NB4 (cell line): ENCODE measurements at regions not wholly inside any gene's neighbourhood (a gene's known extent, or its start where the extent isn't known, plus 50 kb on each side); places are given as distances from the start of the nearest gene placed in this dataset.
"Not testable (repeated sequence)": the region's sequence is repeated elsewhere in the genome, so short reads cannot be mapped to it uniquely, and the experiment has no call there.

Source experiments
- DNase-seq: peaks from one replicate; pipeline ENCODE4 v3.0.0; 2010; ENCODE audit warnings: low read depth
- H3K4me3 ChIP-seq: one replicate; pipeline ENCODE4 v1.5.1; 2011; ENCODE audit warnings: mild to moderate bottlenecking, low read depth, low read length, moderate library complexity
- CTCF ChIP-seq: IDR thresholded peaks from one replicate; pipeline ENCODE4 v1.5.1; 2012; ENCODE audit warnings: low read depth, low read length
- MAX ChIP-seq: IDR thresholded peaks from 2 replicates; pipeline ENCODE4 v1.6.1; 2011; ENCODE audit warnings: low read depth, low read length
- MYC ChIP-seq: IDR thresholded peaks from 2 replicates; pipeline ENCODE4 v1.6.1; 2011; ENCODE audit warnings: low read depth, low read length
- POLR2A ChIP-seq: IDR thresholded peaks from 2 replicates; pipeline ENCODE4 v1.6.1; 2011; ENCODE audit warnings: mild to moderate bottlenecking; ENCODE audit not compliant: insufficient read length; ENCODE audit errors: extremely low read depth

GRCh38 chr9:134570711-134571325, 70.8 kb upstream of the COL5A1 start:
- H3K4me3 ChIP-seq, result no peak overlapping the region
- TF ChIP-seq MYC (no peak), CTCF (no peak), MAX (no peak), POLR2A (no peak)
- peak; percentile 58 for DNase-seq

GRCh38 chr9:134571326-134571931, 70.2 kb upstream of the COL5A1 start:
- no peak for DNase-seq
- TF ChIP-seq POLR2A, result no peak
- H3K4me3 ChIP-seq, result no peak overlapping the region

- H3K4me3 ChIP-seq, result no peak overlapping the region
- peak; percentile 54 for DNase-seq
- TF ChIP-seq MYC (no peak), CTCF (no peak), MAX (no peak), POLR2A (no peak)
Observed at GRCh38 chr9:134571946-134572917, 69.4 kb upstream of the COL5A1 start.

GRCh38 chr9:134574686-134575085, 66.9 kb upstream of the COL5A1 start:
- DNase-seq, H3K4me3 ChIP-seq: not testable (repeated sequence)

GRCh38 chr9:134575103-134575900, 66.3 kb upstream of the COL5A1 start:
- H3K4me3 ChIP-seq, result no peak overlapping the region
- no peak for DNase-seq
- TF ChIP-seq MAX (no peak), POLR2A (no peak), MYC (no peak), CTCF (no peak)

GRCh38 chr9:134575901-134576176, 65.8 kb upstream of the COL5A1 start:
- no peak for TF ChIP-seq MYC
- TF ChIP-seq MAX, result no peak
- TF ChIP-seq POLR2A, result no peak
- no peak for TF ChIP-seq CTCF
- no peak for DNase-seq
- no peak overlapping the region for H3K4me3 ChIP-seq
